ENCODE measurements at regions not wholly inside any gene's neighbourhood (a gene's known extent, or its start where the extent isn't known, plus 50 kb on each side); places are given as distances from the start of the nearest gene placed in this dataset.
"Not testable (repeated sequence)": the region's sequence is repeated elsewhere in the genome, so short reads cannot be mapped to it uniquely, and the experiment has no call there.

DNA sequence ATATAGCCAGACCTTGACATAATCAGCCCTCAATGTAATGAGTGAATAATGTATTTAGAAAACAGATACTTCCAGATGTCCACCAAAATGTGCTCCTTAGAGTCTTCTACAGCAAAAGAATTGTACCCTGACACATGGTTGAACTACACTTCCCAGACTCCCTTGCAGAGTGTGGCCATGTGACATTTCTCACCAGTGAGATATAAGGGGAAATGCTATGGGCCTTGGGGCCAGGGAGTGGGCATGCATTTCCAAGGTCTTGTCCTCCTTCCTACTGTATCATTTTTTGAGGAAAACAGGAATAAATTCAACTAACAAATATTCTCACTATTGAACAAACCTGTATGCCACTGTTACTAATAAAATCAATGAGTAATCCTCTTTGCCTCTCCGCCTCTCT lies 211.4 kb upstream of the SMLR1 start:
- DNase-seq: no peak

GRCh38 chr6:130617658-130618057 lies 209.5 kb upstream of the SMLR1 start:
- DNase-seq: no peak

- not testable (repeated sequence) for DNase-seq
Observed at GRCh38 chr6:130618806-130619205, 208.4 kb upstream of the SMLR1 start.

DNA sequence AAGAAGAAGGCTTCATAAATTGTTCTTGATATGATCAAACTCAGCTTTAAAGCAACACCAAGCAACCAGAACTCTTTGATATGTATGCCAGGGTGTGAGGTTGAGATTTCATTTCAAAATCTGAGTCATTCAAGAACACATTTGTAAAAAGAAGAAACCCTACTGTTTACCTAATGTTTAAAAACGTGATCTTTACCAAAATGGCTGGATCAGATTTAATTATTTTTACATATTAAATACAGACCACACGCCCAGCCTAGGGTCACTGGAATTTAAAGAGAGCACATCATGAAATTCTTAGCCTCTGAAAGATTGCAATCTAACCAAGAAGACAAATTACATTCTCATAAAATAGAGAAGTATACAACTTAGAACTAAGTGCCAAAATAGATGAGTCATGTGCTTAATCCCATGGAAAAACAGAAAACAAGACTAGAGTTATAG lies 206.8 kb upstream of the SMLR1 start:
- no peak for DNase-seq

- DNase-seq: no peak
Observed at GRCh38 chr6:130622142-130622541, 205.1 kb upstream of the SMLR1 start.

- no peak for DNase-seq
Observed at GRCh38 chr6:130624046-130624445, 203.2 kb upstream of the SMLR1 start.

- DNase-seq: no peak
Observed at GRCh38 chr6:130625825-130626527, 201.2 kb upstream of the SMLR1 start.

GRCh38 chr6:130628862-130629261 lies 198.3 kb upstream of the SMLR1 start:
- DNase-seq: no peak

- no peak for DNase-seq
Observed at GRCh38 chr6:130629640-130630039, 197.6 kb upstream of the SMLR1 start.

DNA sequence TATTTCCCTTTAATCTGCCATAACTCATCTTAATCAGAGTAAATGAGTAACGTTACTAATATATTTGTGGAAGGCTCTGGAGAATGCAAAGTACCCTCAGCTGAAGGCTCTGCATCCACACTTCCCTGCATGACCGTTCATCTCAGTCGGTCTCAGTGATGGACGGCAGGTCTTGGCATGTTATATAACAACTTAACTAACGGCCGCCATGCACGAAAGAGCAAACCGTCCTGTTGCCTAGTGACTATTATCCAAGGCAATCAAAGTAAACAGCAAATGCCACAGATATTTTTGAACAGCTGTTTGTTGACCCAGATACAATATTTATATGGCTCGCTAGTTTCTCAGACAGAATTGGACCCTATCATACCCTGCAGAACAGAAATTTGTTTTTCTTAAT lies 194.9 kb upstream of the SMLR1 start:
- no peak for DNase-seq

GRCh38 chr6:130632897-130633296 lies 194.3 kb upstream of the SMLR1 start:
- no peak for DNase-seq

DNA sequence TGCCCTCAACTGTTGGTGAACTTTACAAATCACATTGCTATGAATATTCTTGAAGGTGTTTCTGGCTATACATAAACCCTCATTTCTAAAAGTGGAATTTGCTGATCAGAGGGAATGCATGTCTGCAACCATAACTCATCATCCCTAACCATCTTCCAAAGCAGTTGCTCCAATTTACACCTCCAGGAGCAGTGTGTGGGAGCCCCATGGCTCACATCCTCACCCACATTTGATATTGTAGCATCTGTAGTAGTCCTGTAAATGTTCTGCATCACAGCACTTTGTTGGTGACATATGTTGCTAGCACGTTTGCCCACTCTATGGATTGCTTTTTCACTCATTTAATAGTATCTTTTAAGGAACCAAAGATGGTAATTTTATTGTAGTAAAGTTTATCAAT lies 183.8 kb upstream of the SMLR1 start:
- DNase-seq: no peak

DNA sequence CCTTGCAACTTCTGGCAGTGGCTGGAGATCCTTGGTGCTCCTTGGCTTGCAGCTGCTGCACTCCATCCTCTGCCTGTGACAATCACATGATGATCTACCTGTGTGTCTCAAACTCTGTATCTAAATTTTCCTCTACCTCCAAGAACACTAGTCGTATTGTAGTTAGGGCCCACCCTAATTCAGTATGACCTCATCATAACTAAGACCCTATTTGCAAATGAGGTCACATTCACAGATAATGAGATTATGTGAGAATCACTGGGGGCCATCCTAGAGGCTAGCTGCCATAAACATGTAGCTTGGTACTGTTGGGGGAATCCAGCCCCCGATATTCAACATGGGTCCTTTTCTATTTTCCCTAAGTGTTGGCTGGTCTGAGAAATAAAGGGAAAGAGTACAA lies 183.0 kb upstream of the SMLR1 start:
- no peak for DNase-seq

DNA sequence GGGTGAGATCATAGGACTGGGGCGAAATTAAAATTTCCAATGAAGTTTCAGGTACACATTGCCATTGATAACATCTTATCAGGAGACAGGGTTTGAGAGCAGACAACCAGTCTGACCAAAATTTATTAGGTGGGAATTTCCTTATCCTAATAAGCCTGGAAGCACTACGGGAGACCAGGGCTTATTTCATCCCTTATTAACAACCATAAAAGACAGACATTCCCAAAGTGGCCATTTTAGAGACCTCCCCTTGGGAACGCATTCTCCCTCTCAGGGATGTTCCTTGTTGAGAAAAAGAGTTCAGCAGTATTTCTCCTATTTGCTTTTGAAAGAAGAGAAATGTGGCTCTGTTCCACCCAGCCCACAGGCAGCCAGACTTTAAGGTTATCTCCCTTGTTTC lies 182.4 kb upstream of the SMLR1 start:
- not testable (repeated sequence) for DNase-seq

GRCh38 chr6:130647246-130647645 lies 180.0 kb upstream of the SMLR1 start:
- DNase-seq: no peak

- no peak for DNase-seq
Observed at GRCh38 chr6:130655586-130655985, 171.6 kb upstream of the SMLR1 start.

- no peak for DNase-seq
Observed at GRCh38 chr6:130661077-130661476, 166.1 kb upstream of the SMLR1 start.

DNA sequence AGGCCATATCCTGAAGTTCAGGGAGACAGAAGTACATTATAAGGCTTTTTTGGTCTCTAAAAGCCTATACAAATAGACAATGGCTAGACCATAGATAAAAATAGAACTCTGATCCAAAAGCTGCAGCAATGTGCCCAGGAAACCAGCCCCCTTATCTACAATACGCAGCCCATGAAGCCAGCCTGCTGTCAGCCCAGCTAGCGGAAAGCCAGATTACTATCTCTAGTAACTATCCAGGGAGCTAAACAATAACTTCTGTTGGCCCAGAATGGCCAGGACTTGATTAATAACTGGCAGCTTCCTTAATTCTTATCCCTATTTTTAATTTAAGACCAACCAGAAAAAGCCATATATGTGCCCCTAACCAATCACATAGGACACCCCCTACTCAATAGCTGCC lies 160.4 kb upstream of the SMLR1 start:
- DNase-seq: no peak

- no peak for DNase-seq
Observed at GRCh38 chr6:130670142-130670541, 157.1 kb upstream of the SMLR1 start.

- no peak for DNase-seq
Observed at GRCh38 chr6:130671119-130671518, 156.1 kb upstream of the SMLR1 start.

GRCh38 chr6:130671577-130671976 lies 155.6 kb upstream of the SMLR1 start:
- DNase-seq: no peak

DNA sequence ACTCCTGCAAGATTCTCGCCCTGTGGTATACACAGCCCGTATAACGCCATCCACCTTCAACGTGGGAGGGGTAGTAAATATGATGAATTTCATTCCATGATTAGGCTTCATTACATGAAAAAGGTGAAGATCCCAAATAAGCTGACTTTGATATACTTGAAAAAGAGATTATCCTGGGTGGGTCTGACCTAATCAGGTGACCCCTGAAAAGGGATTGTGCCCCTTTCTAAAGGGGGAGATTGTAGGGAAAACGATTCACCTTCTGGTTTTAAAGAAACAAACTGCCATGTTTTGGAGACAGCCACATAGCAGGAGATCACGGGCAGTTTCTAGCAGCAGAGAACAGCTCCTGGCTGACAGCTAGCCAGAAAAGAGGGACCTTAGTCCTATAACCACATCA lies 155.1 kb upstream of the SMLR1 start:
- no peak for DNase-seq

- no peak for DNase-seq
Observed at GRCh38 chr6:130674604-130675003, 152.6 kb upstream of the SMLR1 start.

DNA sequence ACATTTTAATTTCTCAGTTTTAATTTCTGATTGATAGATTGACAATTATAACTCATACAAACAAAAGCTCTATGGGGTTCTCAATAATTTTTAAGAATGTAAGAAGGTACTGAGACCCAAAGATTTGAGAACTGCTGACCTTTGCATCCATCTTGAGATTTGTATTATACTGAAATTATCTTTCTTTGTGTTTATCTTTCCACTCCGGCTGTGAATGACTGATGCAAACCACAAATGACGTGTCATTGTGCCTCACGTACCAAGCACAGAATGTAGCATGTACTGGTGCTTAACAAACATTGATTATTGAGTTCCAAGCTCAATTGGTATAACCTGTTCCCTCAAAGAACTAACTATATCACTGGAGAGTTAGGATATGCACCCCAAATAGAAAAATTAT lies 152.1 kb upstream of the SMLR1 start:
- DNase-seq: no peak

DNA sequence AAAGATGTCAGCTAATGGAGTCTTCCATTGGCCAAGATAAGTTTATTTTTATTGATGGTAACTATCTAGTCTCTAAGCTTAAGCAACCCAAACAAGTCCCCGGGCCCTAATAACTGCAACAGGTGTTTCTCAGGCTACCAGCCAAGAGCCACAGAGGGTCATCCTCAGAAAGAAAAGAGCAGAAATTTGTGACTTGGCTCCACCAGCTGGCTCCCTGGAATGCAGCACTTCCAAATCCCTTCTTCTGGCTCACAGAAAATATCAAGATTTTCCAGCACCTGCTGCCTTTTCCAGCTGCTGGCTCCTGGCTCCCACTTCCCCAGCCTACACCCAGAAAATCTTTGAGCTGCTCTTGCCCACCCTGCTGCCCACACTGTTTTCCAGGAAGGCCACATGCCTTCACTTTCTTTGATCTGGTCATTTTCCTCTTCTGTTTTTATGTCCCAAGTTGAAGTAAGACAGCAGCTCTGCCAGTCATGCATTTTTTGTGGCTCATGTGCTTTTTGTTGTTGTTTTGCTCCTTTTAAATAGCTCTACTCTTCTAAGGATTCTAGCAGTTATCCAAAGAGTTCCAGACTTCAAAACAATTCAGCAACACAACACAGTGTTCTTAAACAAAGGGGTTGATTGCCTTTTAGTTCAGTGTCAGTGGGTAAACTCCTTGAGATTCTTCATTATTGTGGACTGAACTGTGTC lies 151.0 kb upstream of the SMLR1 start:
- DNase-seq: no peak

All from Kasumi-1 (cell line).